ENCODE measurements at regions not wholly inside any gene's neighbourhood (a gene's known extent, or its start where the extent isn't known, plus 50 kb on each side); places are given as distances from the start of the nearest gene placed in this dataset.

DNA sequence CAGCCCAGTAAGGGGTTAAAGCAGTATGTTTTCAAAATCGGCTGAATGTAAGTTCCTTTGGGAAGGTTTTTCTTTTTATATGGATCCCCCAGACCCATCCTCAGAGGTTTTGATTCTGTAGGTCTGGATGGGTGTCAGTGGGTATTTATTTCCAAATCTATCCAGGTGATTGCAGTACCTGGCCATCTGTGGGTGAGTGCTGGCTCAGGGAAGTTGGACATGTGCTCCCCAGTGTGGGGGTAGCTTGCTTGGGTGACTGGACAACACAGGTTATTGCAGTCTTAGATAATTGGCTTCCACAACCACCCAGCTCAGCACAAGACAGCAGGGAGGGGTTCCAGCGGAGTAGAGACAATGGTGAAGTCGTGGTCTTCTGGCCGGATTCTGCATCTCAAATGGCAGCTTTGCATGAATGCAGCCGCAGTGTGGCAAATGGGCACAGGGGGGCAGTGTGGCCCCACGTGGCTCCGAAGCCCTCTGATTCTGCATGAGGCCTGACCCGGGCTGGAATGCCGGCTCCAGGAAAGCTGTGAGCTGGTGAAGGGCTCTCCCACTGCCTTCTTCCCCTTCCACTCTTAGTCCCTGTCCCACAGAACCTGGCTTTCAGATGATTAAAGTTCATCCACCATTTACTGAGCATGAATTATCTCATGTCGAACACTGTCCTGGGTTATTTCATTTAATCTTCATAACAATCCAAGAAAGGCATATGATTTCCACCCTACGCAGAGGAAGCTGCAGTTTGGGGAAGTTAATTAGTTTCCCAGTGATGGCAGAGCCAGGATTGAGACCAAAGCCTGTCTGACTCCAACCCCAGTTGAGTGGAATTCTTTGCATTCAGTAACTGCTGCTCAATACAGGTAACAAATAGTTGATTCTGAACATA, 64.5 kb upstream of the SYPL1 start (continued):
- TF ChIP-seq, protein P1, sequence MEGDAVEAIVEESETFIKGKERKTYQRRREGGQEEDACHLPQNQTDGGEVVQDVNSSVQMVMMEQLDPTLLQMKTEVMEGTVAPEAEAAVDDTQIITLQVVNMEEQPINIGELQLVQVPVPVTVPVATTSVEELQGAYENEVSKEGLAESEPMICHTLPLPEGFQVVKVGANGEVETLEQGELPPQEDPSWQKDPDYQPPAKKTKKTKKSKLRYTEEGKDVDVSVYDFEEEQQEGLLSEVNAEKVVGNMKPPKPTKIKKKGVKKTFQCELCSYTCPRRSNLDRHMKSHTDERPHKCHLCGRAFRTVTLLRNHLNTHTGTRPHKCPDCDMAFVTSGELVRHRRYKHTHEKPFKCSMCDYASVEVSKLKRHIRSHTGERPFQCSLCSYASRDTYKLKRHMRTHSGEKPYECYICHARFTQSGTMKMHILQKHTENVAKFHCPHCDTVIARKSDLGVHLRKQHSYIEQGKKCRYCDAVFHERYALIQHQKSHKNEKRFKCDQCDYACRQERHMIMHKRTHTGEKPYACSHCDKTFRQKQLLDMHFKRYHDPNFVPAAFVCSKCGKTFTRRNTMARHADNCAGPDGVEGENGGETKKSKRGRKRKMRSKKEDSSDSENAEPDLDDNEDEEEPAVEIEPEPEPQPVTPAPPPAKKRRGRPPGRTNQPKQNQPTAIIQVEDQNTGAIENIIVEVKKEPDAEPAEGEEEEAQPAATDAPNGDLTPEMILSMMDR (CRISPR knock-in tag; IDR thresholded peaks at IDR 0.05): peak; percentile 98
- no peak for TF ChIP-seq ZNF333 (CRISPR knock-in tag; IDR thresholded peaks at IDR 0.05; ENCODE audit: borderline replicate concordance)
- 0 out of 2 replicates have a peak, but pooled peaks have one; percentile 26 for TF ChIP-seq MIER3 (CRISPR knock-in tag; IDR thresholded peaks at IDR 0.05; ENCODE audit: borderline replicate concordance)
- TF ChIP-seq ZNF33A (CRISPR knock-in tag; IDR thresholded peaks at IDR 0.05; ENCODE audit: borderline replicate concordance): no peak
- TF ChIP-seq JARID2 (CRISPR knock-in tag; IDR thresholded peaks at IDR 0.05; ENCODE audit: insufficient replicate concordance): no peak
- no peak for TF ChIP-seq ZSCAN29 (CRISPR knock-in tag; conservative IDR thresholded peaks at IDR 0.05)
- TF ChIP-seq, protein P2, sequence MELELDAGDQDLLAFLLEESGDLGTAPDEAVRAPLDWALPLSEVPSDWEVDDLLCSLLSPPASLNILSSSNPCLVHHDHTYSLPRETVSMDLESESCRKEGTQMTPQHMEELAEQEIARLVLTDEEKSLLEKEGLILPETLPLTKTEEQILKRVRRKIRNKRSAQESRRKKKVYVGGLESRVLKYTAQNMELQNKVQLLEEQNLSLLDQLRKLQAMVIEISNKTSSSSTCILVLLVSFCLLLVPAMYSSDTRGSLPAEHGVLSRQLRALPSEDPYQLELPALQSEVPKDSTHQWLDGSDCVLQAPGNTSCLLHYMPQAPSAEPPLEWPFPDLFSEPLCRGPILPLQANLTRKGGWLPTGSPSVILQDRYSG (CRISPR knock-in tag; IDR thresholded peaks at IDR 0.05): no peak
- no peak for TF ChIP-seq PAWR (CRISPR knock-in tag; IDR thresholded peaks at IDR 0.05; ENCODE audit: borderline replicate concordance)

DNA sequence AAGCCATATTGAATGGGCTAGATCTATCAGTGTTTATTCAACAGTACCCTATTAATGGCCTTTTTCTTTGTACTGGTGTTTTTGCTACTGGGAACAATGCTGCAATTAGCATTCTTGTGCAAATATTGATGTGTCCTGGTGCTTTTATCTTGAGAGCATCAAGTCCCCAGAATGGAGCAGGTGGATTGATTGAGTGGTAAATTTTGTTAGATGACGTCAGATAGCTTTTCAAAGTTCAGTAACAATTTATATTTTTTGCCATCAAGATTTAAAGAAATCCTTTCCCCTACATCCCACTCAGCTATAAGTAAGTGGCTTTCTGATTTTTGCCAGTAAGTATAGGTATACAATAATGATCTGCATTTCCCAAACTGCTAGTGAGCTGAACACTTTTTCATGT, 63.4 kb upstream of the SYPL1 start:
- FAIRE-seq: no peak
- Histone ChIP-seq H3K9me3 (ENCODE audit: low read length) (no peaks in the 10 kb centered on the region), H3K79me2 (ENCODE audit: insufficient read depth, low read length) (no peaks in the 10 kb centered on the region), H3K27me3 (ENCODE audit: control insufficient read depth in 1 of 2, insufficient read depth in 2 of 2, low read length in 2 of 2) (peaks cover 0 to 33% of the 10 kb centered on the region in 2 experiments; a peak in 3 of 5 replicates), H3K4me2 (ENCODE audit: low read depth, low read length) (no peak overlapping the region), H3K27ac (ENCODE audit: extremely low read length, insufficient read depth, low read length) (no peak overlapping the region), H2AFZ (ENCODE audit: low read length) (no peak overlapping the region), H3K9ac (ENCODE audit: insufficient read depth, low read depth, low read length) (no peak overlapping the region), H3K4me1 (ENCODE audit: insufficient read depth, low read length) (no peaks in the 10 kb centered on the region), H4K20me1 (ENCODE audit: insufficient read depth, low read length) (no peaks in the 10 kb centered on the region), H3K36me3 (replicated peaks in 1 of 2; ENCODE audit: control insufficient read depth in 1 of 2, insufficient read depth in 2 of 2, low read length in 2 of 2) (no peaks in the 10 kb centered on the region), H3K4me3 (replicated peaks in 1 of 3; ENCODE audit: insufficient read depth in 1 of 3, low read depth in 2 of 3, low read length in 3 of 3) (no peak overlapping the region)
- 0% methylated on average over 1 of the region's 1 CpG for WGBS (ENCODE audit: low lambda C conversion rate)
- ATAC-seq: no peak
- ChIA-PET CTCF (ENCODE audit: low intra/inter-chr PET ratio, low total read pairs) (interaction anchor here (4.7 kb wide), 1 partner anchor 287 kb away, joined by 65 read pairs; no protein-coding TSS in a partner anchor), POLR2A (no interaction called here)
- in situ Hi-C loops (cut with HindIII; ENCODE audit: extremely low pct_ligation_motif_present, low pct_unique_long_range_greater_than_20kb) (loop anchor here (5.0 kb wide), 3 partner anchors 192 to 557 kb away; no protein-coding TSS in a partner anchor), intact Hi-C loops (cut with micrococcal nuclease; ENCODE audit: unreplicated experiment) (no loop called here)
- no TSS peak for BruUV-seq (replicated peaks)
- peak; percentile 84 for TF ChIP-seq ATF7 (IDR thresholded peaks at IDR 0.05)
- TF ChIP-seq ATF7 (CRISPR knock-in tag; IDR thresholded peaks at IDR 0.05): no peak
- peak; percentile 79 for TF ChIP-seq CREB1 (IDR thresholded peaks at IDR 0.05)
- TF ChIP-seq CREB1 (CRISPR knock-in tag; IDR thresholded peaks at IDR 0.05): no peak
- no peak for TF ChIP-seq MAZ (IDR thresholded peaks at IDR 0.05; ENCODE audit: borderline replicate concordance, low read depth, low read length)
- no peak for TF ChIP-seq MAZ (CRISPR knock-in tag; IDR thresholded peaks at IDR 0.05; ENCODE audit: low read depth)
- no peak for TF ChIP-seq ZFP41 (CRISPR knock-in tag; IDR thresholded peaks at IDR 0.05; ENCODE audit: borderline replicate concordance)
- DNase-seq (ENCODE audit: low spot score): no peak

All from HepG2 (cell line).